ENCODE measurements at regions not wholly inside any gene's neighbourhood (a gene's known extent, or its start where the extent isn't known, plus 50 kb on each side); places are given as distances from the start of the nearest gene placed in this dataset.
A peak's percentile ranks its signal among the peaks of the same experiment; 100 is the strongest.

DNA sequence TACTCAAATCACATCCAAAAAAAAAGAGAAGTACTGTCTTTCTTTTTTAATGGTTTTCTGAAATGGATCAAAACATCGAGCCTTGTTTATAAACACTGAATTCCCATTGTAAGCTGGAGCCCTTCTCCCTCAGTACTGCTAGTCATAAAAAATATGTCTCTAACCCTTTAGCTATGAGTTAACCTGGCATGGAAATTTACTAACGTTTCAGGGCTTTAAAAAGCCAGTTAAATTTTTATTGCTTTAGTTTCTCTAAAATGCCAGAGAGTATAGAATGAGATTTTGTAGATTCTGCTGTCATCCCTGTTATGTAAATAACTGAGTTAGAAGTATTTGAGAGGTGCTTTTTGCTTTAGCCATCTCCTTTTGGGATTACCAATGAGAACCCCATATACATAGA, 528.3 kb downstream of the EFNB2 start:
- no peak for DNase-seq

DNA sequence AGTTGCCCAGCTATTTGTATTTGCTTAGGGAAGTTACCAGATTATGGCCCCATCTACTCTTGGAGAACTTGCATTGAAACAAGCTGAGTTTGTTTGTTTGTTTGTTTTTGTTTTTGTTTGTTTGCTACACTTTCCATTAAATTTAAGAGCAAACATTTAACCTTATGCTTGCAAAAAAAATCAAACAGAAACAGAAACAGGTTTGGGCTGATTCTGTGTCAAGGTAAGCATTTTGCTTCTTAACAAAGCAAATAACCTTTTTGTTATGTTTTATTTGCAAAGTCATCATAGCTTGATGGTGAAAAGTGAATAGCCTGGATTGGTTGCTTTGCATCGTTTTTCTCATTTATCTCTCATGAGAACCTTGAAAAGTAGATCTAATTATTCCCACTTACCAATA, 531.8 kb downstream of the EFNB2 start:
- peak; percentile 42 for DNase-seq

DNA sequence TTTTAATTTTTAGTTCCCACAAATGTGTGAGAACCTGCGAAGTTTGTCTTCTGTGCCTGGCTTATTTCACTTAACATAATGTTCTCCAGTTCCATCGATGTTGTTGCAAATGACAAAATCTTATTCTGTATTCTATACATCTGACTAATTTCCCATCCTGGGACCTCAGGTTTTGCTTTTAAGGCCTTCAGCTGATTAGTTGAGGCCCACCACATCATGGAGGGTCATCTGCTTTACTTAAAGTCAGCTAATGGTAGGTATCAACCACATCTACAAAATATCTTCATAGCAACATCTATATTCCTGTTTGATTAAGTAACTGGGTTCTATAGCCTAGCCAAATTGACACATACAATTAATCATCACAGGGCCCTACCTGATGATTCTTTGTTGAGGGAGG, 534.0 kb downstream of the EFNB2 start:
- no peak for DNase-seq

DNA sequence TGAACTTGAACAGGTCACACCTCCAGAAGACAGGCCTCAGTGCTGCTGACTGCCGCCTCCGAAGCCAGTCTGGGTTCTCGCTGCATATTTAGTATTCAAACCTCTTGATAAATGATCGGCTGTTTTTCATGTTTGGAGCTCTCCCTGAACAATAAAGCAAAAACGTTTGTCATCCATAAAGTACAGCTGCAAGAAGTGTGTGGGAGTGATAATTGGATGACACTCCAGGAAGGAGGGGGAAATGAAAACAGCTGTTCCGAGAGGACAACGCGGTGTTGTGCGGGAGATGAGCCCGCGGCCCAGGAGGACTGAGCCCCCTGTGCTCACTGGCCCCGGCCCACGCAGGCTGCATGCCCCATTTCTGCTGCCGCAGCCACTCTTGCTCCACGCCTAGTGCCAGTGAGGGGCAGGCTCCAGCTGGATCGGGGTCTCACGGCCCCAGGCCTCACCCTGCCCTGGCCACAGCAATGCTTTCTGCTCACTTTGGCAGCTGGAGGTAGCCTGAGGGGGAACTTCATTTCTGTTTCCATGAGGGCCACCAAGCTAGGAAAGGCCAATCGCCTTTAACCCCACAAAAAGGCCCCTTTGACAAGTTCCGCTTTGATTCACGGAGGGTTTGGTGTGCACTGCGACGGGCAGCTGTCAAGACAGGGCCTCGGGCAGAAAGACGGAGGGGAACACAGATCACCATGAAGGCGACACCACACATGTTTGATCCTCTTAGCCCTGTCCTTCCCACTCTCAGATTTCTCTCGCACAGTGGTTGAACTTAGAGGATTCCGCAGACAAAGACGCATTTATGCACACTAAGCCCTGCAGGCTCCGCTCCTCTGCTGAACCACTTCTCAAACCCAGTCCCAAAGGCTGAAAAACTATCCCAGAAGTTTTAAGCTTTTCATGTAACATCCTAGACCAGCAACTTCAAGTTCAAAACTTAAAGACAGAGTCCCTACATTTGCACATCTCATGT, 537.6 kb downstream of the EFNB2 start:
- DNase-seq: no peak

DNA sequence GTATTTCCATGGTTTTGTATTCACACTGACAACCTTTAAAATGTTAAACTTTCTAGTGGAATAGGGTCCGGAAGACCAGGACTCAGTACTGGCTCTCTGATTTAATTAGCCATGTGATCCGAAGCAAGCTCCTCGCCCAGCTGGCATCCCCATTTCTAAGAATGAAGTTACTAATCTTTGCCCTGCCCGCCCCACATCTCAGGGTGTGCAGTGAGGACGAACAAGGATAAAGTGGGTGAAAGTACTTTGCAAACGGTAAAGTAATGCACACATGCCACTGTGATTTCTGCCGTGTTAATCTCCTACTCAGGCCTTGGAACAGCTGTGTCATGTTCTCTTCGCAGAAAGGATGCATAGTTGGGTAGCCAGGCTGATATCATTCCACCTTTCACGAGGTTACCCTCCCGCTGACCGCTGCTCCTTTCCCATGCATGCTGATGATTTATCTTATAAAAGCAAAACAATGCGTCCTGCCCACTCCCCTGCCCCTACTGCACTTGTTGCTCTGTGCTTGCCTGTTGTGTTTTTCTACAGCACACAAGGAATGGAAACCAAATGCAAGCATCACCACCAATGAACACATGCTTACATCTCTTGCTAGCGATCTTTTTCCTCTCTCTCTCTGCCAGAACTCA, 539.0 kb downstream of the EFNB2 start:
- no peak for DNase-seq

DNA sequence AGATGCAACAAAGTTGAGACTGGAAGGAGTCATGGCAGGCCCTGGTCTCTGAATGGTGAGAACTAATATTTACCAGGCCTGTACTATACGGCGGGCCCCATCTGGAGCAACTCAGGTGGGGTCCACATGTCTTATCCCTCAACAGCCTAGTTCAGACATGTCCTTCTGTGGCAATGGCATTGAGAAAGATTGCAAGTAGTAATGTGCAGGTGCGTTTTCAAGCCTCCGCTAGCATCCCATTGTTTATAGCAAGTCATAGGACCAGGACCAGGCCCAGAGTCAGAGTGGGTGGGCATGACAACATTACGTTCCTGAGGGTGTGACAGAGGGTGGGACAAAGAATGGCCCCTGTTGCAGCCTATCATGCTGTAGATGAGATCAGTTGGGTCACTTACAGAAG, 541.1 kb downstream of the EFNB2 start:
- DNase-seq: no peak

DNA sequence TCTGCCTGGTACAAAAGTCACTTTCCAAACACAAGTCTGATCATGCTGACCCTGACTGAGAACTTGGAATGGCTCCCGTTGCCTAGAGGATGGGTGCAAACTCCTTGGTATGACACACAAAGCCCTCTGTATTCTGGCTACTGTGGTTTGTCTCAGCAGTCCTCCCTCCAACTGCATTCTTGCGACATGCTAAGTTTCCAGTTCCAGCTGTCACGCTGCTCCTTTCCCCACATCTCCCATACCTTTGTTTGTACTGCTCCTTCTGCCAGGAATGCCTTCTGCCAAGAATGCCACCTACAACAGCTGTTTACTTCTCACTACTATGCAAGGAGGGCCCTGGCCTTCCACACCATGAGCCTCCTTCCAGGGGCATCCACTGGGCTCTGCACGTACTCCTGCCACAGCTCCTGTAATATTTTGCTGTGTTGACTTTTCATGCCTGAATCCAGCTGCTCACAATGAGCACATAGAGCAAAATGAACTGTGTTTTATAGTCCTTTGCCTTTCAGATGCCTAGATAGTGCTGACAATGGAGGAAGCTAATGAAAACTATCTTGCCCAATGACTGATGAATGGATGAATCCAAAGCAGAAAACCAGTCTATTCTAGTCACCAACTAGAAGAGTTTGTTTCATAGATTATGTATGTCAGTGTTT, 543.7 kb downstream of the EFNB2 start:
- no peak for DNase-seq

DNA sequence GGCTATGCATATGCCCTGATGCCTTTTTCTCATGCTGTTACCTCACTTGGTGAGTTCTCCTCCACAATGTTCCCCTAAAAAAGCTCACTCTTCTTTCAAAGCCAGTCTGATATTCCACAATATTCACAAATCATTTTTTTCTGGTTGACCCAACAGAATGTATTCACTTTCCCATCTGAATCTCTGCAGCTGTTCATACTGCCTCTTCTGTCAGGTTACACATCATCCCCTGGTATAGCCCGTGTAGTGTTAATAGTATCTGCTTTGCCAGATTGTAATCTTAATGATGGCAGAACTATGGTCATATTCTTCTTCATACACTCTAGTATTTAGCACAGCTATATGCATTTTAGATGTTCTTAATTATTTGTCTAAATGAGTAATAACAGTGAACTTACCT, 544.3 kb downstream of the EFNB2 start:
- DNase-seq: no peak

DNA sequence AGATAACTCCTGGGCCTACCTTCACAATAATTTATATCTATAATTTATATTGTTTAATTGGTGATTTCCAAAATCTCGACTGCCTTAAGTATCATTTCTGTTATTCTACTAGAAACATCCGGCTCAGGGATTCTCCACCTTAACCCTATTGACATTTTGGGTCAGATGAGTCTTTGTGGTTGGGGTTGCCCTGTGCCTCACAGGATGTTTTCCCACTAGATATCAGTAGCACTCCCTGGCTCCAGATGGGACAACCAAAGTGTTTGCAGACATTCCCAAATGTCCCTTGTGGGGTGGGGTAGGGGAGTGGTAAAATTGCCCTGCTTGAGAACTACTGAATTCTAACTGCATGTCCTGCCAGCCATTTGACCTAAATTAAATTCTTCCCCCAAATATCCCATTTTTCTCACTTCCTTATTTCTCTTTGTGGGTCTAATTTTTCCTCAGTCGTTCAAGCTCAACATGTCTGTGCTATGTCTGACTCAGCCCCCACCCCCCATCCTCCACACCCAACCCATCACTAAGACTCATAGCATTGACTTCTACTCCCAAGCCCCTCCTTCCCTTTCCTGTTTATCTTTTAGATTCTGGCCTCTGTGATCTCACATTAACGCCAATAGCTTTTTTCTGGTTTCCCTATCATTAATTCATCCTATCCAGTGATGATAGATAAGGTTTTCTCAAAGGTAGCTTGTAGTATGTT, 545.1 kb downstream of the EFNB2 start:
- no peak for DNase-seq

DNA sequence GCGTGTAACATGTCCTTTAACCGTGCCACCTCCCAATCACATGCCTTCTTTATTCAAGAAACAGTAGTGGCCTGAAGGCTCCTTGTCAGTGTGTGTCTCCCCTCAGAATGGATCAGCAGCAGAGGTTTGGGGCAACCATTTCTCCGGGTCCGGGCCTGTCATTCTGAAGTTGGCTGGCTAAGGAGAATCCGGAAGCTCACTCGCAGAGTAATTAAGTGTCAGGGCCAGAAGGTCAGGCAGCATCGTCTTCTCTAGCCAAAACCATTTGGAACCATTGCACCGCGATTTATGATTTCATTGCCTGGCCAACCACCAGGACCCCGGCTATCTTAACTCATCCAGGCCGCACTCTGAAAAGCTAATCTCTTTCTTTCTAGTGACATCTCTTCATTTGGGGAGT, 550.8 kb downstream of the EFNB2 start:
- no peak for DNase-seq

DNA sequence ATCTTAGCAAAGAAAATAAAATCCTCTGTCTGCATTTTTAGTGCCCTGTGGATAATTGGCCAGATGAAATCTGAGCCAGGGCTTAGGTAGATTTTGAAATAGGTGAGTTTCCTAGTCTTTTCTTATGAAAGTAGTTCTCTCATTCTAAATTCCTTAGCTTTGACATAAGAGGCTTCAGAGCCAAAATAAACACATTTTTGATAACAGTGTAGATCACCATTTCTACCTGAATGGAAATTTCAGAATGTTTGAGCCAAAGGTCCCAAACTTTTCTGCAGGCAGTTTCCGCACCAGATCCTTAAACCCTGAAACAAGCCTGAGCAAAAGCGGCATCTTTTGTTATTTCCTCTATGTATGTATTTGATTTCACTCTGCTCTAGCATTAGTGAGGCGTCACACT, 551.2 kb downstream of the EFNB2 start:
- no peak for DNase-seq

DNA sequence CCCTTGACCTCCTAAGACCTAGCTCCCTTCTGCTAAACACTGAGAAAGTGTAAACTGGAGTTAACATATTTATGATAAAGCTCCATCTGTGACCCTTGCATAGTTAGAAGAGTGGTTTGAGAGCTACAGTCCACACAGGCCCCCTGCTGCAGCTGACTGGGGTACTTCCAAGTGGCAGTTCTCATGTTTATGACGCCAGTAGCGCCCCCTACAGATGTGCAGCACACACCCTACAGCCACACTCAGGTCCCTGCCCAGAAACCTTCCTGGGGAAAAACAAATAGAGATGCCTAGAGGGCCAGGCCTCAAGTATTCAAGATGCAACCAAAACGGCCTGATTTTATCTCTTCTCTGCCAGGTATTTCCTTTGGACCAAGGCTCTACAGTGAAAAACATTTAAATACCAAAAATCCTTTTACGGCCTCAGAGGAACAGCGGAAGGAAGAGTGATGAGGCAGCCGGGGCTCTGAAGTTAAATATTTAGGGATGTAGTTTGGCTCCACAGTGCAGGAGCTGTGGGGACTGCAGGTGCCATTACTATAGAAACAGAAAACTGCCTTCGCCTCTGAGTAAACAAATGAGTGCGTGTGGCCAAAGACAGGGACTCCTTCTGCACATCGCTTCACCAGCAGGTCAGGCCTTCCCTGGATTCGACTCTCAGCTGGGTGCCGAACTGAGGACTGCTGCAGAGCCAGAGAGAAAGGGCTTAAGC, 553.1 kb downstream of the EFNB2 start:
- DNase-seq: no peak

DNA sequence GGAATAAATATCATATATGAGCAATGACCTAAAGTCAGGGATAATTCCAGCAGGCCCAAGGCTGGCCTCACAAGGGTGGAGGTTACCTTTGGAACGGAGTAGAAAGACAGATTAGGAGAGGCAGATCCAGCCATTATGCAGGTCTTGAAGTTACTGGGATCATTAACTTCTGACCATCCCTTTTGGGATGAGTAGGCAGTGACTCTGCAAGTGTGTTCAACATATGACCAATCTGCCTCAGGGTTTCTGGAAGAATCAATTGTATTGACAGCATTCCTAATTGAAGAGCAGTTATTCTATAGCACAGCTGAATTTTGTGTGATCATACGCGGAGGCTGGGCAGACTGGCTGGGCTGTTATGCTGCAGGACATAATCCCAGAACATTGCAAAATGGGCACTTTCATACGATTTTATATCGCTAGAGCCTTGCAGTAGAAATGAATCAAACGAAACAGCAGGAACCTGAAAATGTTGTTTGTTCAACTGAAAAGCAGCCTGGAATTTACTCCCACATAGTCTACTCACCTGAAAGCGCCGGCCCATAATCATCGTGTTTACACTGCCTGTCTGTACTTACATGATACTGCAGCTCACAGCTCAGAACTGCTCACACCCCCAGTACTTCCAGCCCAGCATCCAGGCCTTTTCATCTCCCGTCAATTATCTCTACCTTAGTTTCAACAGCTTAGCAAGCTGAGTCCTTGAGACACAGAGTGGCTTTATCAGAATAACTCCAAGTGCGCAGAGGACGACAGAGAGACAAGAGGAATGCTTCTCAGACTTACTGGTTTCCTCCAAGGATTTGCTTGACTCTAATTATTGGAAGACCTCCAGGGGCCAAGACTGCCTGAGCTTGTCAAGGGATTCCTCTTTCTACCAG, 556.1 kb downstream of the EFNB2 start:
- no peak for DNase-seq

DNA sequence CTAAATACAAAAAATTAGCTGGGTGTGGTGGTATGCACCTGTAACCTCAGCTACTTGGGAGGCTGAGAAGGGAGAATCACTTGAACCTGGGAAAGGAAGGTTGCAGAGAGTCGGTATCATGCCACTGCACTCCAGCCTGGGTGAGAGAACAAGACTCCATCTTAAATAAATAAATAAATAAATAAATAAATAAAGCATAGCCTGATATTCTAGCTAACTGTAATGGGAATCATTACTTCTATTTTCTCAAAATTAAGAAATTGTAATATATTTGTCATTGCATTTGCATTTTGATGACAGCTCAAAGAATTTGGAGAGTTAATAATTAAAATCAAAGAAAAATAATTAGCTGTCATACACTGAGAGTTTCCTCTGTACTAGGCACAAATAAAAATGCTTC, 561.1 kb downstream of the EFNB2 start:
- no peak for DNase-seq

DNA sequence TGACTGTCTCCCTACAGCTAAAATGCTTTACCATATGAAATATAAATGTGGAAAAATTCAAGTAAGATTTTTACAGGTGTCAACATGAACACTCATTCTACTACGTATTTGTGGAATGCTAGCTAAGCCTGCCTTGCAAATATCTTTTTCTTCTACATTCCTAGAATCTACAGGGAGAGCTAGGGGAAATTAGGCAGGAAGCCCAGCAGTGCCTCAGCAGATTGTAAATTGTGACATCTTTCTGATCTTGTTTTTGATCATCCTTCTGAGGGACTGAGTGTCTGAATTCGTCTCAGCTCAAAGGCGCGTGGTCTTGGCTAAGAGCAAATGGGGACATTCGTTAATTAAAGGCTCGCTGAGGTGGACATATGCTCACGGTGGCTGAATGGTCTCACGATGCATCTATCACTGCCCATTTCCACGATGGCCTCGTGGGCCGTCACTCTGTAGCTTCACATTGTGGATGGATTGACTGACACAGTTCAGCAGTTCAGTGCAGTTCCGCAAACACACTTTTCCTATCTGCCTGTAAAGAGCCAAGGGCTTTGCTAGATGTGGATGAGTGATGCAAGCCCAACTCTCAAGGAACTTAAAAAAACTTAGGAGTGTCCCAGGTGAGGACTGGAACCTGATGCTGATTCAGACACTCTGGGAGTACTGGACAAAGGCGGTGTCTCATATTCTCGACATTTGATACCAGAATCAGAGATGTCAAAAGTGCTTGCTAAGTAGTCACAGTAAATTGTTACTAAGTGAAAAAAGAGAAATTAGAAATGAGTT, 562.5 kb downstream of the EFNB2 start:
- no peak for DNase-seq

DNA sequence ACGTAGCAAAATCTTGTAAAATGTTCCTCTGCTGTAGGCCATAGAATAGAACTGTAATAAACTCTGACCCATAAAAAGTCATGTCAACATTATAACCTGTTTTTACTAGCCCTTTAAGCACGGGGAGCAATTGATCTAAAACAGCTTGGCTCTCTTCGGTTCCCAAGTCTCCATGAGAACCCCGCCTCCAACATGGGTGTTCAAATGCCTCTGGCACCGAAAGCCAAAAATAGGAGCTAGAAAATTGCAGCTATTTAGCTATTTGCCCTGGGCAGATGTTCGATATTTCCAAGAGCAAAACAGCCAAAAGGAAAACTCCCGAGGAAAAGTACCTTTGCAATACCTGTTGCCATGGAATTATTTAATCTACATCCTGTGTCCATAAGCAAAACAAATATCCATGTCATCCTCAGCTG, 563.1 kb downstream of the EFNB2 start:
- DNase-seq: no peak

DNA sequence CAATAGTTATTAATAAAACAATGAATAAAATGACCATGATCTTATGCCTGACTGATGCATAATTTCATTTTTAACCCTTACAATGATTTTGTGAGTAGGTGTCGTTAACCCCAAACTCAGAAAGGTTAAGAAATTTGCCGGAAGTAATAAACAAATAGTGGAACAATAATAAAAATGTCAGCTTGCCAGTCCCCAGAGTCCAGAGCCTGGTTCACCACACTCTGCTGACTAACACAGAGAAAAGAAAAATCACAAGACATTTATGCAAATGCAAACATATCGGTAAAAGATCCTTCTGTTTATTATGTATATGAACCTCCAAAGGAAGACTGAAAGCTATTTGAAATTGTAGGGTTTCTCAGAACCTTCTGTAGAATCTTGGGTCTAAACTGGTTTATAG, 563.7 kb downstream of the EFNB2 start:
- DNase-seq: no peak

DNA sequence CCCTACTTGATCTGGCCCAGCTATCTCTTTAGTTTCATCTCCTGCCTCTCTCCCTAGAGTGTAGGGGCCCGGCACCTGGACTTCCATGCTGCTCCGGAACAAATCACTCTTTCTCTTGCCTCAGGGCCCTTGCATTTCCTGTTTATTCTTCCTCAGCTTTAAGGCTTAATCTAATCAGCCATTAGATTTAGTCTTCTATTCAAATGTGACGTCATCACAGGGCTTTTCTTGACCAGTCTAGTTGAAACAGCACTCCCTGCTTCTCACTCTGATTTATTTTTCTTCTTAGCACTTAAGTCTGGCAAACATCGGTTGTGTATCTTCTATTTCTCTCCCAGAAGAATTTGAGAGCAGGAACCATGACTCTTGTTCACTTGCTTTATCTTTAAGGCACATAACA, 564.1 kb downstream of the EFNB2 start:
- no peak for DNase-seq

DNA sequence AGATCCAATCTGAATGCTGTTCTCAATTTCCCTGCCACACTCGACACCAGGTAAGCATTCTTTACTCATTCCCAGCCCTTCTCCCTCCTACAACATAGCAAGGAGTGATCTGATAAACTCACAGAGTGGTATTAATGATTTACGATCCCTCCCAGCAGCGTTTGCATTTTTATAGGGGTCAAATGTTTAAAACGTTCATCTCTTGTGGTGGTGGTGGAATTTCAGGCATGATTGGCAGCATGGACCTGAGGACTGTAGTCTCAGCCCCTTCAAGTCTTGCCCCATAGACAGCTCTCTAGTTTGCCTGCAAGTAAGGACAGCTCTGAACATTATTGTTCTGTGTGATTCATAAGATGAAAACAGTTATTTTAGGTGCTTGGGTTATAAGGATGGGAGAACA, 565.7 kb downstream of the EFNB2 start:
- DNase-seq: no peak

DNA sequence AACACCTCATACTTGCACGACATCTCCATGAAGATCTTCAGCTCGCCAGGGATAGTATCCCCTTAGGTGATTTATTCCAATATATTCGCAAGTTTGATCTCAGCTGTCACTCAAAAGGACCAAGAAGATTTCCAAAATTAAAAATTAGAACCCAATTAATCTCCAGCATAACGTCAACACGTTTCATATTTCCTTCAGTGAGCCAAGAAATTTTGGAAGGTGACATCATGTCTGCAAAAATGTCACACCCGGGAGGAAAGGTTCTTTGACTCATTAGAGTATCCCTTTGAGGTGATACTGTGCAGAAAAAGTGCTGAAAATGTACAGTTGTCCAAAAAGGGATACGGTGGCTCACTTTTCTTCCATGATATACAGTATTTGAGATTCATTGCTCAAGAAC, 569.6 kb downstream of the EFNB2 start:
- DNase-seq: no peak

DNA sequence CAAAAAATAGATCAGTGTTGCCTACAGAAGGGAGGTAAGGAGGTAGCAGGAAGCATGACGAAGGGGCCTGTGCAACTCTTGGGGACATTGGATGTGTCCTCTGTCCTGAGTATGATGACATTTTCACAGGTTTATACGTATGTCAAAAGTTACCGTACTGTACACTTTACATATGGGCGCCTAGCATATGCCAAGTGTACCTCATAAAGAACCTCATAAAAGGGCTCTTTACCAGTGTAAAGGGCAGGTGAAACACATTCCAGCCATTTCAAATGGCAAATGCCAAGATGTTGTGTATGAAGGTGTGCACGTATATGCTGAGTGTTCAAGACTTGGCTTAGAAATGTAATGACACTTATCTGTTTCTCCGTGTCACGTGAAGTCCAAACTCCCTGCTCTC, 573.4 kb downstream of the EFNB2 start:
- no peak for DNase-seq

Measured in DMS53 (cell line).